Tibial nerve (tissue), 3 donors: ENCODE measurements at regions not wholly inside any gene's neighbourhood (a gene's known extent, or its start where the extent isn't known, plus 50 kb on each side); places are given as distances from the start of the nearest gene placed in this dataset.

Source experiments
- POLR2A ChIP-seq, 2 donors: fragments of 450-650 bp; IDR thresholded peaks; one replicate each; pipeline ENCODE4 v1.6.1; 2017; ENCODE audit warnings: antibody characterized with exemption in 2 of 2, mild to moderate bottlenecking in 2 of 2, moderate library complexity in 2 of 2
- TF ChIP-seq, protein P1 (sequence below), 5 experiments: fragments of 200-600 bp in 3 of 5; fragments of 450-650 bp in 2 of 5; sonication (generic) in 3 of 5; IDR thresholded peaks; one replicate each; pipeline ENCODE4 v1.5.1; 2016 to 2019; ENCODE audit warnings: antibody characterized with exemption in 5 of 5, mild to moderate bottlenecking in 3 of 5, moderate library complexity in 2 of 5

DNA sequence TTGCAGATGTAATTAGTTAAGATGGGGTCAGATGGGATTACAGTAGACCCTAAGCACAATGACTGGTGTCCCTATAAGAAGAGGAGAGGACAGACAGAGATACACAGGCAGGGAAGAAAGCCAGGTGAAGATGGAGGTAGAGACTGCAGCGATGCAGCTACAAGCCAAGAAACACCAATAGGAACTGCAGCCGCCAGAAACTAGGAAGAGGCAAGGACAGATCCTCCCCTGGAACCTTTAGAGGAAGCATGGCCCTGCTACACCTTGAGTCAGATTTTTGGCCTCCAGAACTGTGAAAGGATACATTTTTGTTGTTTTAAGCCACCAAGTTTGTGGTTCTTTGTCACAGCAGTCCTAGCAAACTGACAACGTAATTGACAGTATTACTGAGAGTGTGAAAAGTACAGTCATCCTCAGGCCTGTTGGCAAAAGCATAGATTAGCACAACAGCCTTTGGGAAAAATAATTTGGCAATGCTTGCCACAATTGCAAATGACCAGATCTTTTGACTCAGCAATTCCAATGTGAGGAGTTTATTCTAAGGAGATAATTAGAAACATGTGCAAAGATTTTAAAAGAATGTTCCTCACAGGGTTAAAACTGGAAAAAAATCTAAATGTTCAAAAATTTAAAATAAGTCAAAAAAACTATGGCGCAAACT, 82.6 kb upstream of the TJP1 start:
- TF ChIP-seq, protein P1, sequence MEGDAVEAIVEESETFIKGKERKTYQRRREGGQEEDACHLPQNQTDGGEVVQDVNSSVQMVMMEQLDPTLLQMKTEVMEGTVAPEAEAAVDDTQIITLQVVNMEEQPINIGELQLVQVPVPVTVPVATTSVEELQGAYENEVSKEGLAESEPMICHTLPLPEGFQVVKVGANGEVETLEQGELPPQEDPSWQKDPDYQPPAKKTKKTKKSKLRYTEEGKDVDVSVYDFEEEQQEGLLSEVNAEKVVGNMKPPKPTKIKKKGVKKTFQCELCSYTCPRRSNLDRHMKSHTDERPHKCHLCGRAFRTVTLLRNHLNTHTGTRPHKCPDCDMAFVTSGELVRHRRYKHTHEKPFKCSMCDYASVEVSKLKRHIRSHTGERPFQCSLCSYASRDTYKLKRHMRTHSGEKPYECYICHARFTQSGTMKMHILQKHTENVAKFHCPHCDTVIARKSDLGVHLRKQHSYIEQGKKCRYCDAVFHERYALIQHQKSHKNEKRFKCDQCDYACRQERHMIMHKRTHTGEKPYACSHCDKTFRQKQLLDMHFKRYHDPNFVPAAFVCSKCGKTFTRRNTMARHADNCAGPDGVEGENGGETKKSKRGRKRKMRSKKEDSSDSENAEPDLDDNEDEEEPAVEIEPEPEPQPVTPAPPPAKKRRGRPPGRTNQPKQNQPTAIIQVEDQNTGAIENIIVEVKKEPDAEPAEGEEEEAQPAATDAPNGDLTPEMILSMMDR (IDR thresholded peaks at IDR 0.05) = no peak
- no peak for TF ChIP-seq POLR2A (IDR thresholded peaks at IDR 0.05)
